ENCODE measurements at regions not wholly inside any gene's neighbourhood (a gene's known extent, or its start where the extent isn't known, plus 50 kb on each side); places are given as distances from the start of the nearest gene placed in this dataset.

DNA sequence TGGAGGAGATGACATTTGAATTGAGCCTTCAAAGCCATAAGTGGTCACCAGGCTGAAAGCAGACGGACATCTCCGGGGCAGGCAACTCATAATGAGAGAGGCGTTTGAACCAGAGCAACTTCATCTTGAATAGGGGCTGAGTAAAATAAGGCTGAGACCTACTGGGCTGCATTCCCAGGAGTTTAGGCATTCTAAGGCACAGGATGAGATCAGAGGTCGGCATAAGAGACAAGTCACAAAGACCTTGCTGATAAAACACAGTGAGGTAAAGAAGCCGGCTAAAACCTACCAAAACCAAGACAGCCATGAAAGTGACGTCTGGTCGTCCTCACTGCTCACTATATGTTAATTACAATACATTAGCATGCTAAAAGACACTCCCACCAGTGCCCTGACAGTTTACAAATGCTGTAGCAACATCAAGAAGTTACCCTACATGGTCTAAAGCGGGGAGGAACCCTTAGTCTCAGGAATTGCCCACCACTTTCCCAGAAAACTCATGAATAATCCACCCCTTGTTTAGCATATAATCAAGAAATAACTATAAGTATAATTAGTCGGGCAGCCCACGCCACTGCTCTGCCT, 194.7 kb upstream of the SOX4 start:
- H2AK5ac ChIP-seq (ENCODE audit: low read depth, low read length): no peak overlapping the region
- H3K79me1 ChIP-seq (ENCODE audit: low read depth, low read length): peaks cover 2% of the 10 kb centered on the region
- H3K4me2 ChIP-seq (ENCODE audit: insufficient read depth, low read length, poor library complexity, severe bottlenecking): no peak overlapping the region
- H3K36me3 ChIP-seq (replicated peaks in 1 of 2; ENCODE audit: control insufficient read depth in 2 of 2, insufficient read depth in 2 of 2, low read length in 2 of 2): no peaks in the 10 kb centered on the region
- H3K23ac ChIP-seq (ENCODE audit: low read depth, low read length, poor library complexity): no peak overlapping the region
- no peak overlapping the region for H3K4ac ChIP-seq (ENCODE audit: low read length)
- H4K91ac ChIP-seq (ENCODE audit: low read depth, low read length, poor library complexity): no peak overlapping the region
- DNase-seq (ENCODE audit: low spot score): no peak
- no peak overlapping the region for H2BK5ac ChIP-seq (ENCODE audit: low read length)
- no peak overlapping the region for H2BK15ac ChIP-seq (ENCODE audit: low read length)
- H3K9ac ChIP-seq (ENCODE audit: low read depth, low read length, poor library complexity): no peak overlapping the region
- H3K14ac ChIP-seq (ENCODE audit: low read length): no peak overlapping the region
- H3K27ac ChIP-seq (replicated peaks; ENCODE audit: low read length): no peak overlapping the region
- no peak overlapping the region for H2BK12ac ChIP-seq (ENCODE audit: low read length)
- no CpG with 5 or more reads among the region's 10 CpGs for WGBS, 2 donors (ENCODE audit: extremely low coverage in 2 of 2, insufficient read length in 2 of 2, insufficient replicate concordance in 1 of 2)
- H3K18ac ChIP-seq (ENCODE audit: low read length): no peak overlapping the region
- H2AFZ ChIP-seq (ENCODE audit: low read length): peak overlapping the region; percentile 54
- no peaks in the 10 kb centered on the region for H3K9me3 ChIP-seq (replicated peaks in 1 of 2; ENCODE audit: control insufficient read depth in 2 of 2, insufficient read depth in 1 of 2, low read depth in 1 of 2, low read length in 2 of 2)
- no peaks in the 10 kb centered on the region for H3K27me3 ChIP-seq (ENCODE audit: control insufficient read depth in 3 of 3, insufficient read depth in 3 of 3, low read depth in 1 of 3, low read length in 3 of 3)
- H3K4me1 ChIP-seq (ENCODE audit: control insufficient read depth in 2 of 2, insufficient read depth in 1 of 2, low read depth in 1 of 2, low read length in 2 of 2): peaks cover 6 to 11% of the 10 kb centered on the region in 2 donors
- no peak overlapping the region for H3K4me3 ChIP-seq (ENCODE audit: low read length in 2 of 2)
- H4K8ac ChIP-seq (ENCODE audit: low read depth, low read length): no peak overlapping the region
- no peak overlapping the region for H2BK120ac ChIP-seq (ENCODE audit: low read depth, low read length)

DNA sequence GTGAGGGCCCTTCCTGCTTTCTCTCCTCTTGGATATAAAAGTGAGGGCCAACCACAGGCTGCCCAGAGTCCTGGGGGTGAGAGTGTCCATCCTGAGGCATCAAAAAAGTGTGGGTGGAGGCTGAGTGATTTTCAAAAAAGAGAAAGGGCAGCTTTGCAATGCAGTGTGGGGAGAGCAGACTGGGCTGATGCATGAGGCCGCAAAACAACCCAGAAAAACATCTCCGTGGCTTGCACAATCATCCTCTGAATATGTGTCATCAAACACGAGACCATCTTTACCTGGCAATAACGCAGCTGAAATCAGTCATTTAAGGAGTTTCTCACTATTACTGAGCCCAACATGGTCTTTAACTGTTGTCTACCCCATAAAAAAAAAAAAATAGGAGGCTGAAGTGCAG, 191.2 kb upstream of the SOX4 start:
- no peak overlapping the region for H3K27ac ChIP-seq (replicated peaks; ENCODE audit: low read length)
- peaks cover under 1% of the 10 kb centered on the region for H3K79me1 ChIP-seq (ENCODE audit: low read depth, low read length)
- no peak overlapping the region for H3K9ac ChIP-seq (ENCODE audit: low read depth, low read length, poor library complexity)
- no peak overlapping the region for H3K14ac ChIP-seq (ENCODE audit: low read length)
- peaks cover 5 to 6% of the 10 kb centered on the region in 2 donors for H3K4me1 ChIP-seq (ENCODE audit: control insufficient read depth in 2 of 2, insufficient read depth in 1 of 2, low read depth in 1 of 2, low read length in 2 of 2)
- H2BK5ac ChIP-seq (ENCODE audit: low read length): no peak overlapping the region
- H3K4ac ChIP-seq (ENCODE audit: low read length): no peak overlapping the region
- H3K23ac ChIP-seq (ENCODE audit: low read depth, low read length, poor library complexity): no peak overlapping the region
- H3K4me3 ChIP-seq (ENCODE audit: low read length in 2 of 2): no peak overlapping the region
- DNase-seq (ENCODE audit: low spot score): no peak
- no peak overlapping the region for H2AK5ac ChIP-seq (ENCODE audit: low read depth, low read length)
- H2BK12ac ChIP-seq (ENCODE audit: low read length): no peak overlapping the region
- H3K9me3 ChIP-seq (replicated peaks in 1 of 2; ENCODE audit: control insufficient read depth in 2 of 2, insufficient read depth in 1 of 2, low read depth in 1 of 2, low read length in 2 of 2): no peaks in the 10 kb centered on the region
- no peaks in the 10 kb centered on the region for H3K27me3 ChIP-seq (ENCODE audit: control insufficient read depth in 3 of 3, insufficient read depth in 3 of 3, low read depth in 1 of 3, low read length in 3 of 3)
- no peak overlapping the region for H3K4me2 ChIP-seq (ENCODE audit: insufficient read depth, low read length, poor library complexity, severe bottlenecking)
- H4K8ac ChIP-seq (ENCODE audit: low read depth, low read length): no peak overlapping the region
- H3K18ac ChIP-seq (ENCODE audit: low read length): no peak overlapping the region
- H2BK120ac ChIP-seq (ENCODE audit: low read depth, low read length): no peak overlapping the region
- no CpG with 5 or more reads among the region's 4 CpGs for WGBS, 2 donors (ENCODE audit: extremely low coverage in 2 of 2, insufficient read length in 2 of 2, insufficient replicate concordance in 1 of 2)
- no peaks in the 10 kb centered on the region for H3K36me3 ChIP-seq (replicated peaks in 1 of 2; ENCODE audit: control insufficient read depth in 2 of 2, insufficient read depth in 2 of 2, low read length in 2 of 2)
- H2BK15ac ChIP-seq (ENCODE audit: low read length): no peak overlapping the region
- H2AFZ ChIP-seq (ENCODE audit: low read length): no peak overlapping the region
- no peak overlapping the region for H4K91ac ChIP-seq (ENCODE audit: low read depth, low read length, poor library complexity)

DNA sequence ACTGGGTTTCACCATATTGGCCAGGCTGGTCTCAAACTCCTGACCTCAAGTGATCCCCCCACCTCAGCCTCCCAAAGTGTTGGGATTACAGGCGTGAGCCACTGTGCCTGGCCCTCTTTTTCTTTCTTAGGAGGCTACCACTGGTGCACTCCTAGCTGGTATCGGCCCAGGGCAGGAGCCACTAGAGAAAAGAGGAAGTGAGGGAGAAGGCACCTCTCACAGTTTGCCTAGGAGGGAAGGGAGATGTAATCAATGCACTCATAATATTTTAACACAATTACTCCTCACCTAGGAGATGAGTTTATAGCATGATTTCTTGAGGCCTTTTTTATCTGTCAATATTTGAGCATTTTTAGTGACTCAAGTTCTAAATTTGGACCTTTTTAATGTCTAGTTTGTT, 189.0 kb upstream of the SOX4 start:
- Histone ChIP-seq H3K18ac (ENCODE audit: low read length) (no peak overlapping the region), H3K79me1 (ENCODE audit: low read depth, low read length) (no peaks in the 10 kb centered on the region), H3K27ac (replicated peaks; ENCODE audit: low read length) (no peak overlapping the region), H3K4me2 (ENCODE audit: insufficient read depth, low read length, poor library complexity, severe bottlenecking) (no peak overlapping the region), H3K4ac (ENCODE audit: low read length) (no peak overlapping the region), H3K9me3 (replicated peaks in 1 of 2; ENCODE audit: control insufficient read depth in 2 of 2, insufficient read depth in 1 of 2, low read depth in 1 of 2, low read length in 2 of 2) (no peaks in the 10 kb centered on the region), H2BK12ac (ENCODE audit: low read length) (no peak overlapping the region), H2AFZ (ENCODE audit: low read length) (no peak overlapping the region), H3K9ac (ENCODE audit: low read depth, low read length, poor library complexity) (no peak overlapping the region), H3K4me1 (ENCODE audit: control insufficient read depth in 2 of 2, insufficient read depth in 1 of 2, low read depth in 1 of 2, low read length in 2 of 2) (no peaks in the 10 kb centered on the region), H3K23ac (ENCODE audit: low read depth, low read length, poor library complexity) (no peak overlapping the region), H4K8ac (ENCODE audit: low read depth, low read length) (no peak overlapping the region), H4K91ac (ENCODE audit: low read depth, low read length, poor library complexity) (no peak overlapping the region), H2BK5ac (ENCODE audit: low read length) (no peak overlapping the region), H2BK15ac (ENCODE audit: low read length) (no peak overlapping the region), H2BK120ac (ENCODE audit: low read depth, low read length) (no peak overlapping the region), H3K14ac (ENCODE audit: low read length) (no peak overlapping the region), H3K27me3 (ENCODE audit: control insufficient read depth in 3 of 3, insufficient read depth in 3 of 3, low read depth in 1 of 3, low read length in 3 of 3) (no peaks in the 10 kb centered on the region), H3K36me3 (replicated peaks in 1 of 2; ENCODE audit: control insufficient read depth in 2 of 2, insufficient read depth in 2 of 2, low read length in 2 of 2) (no peaks in the 10 kb centered on the region), H3K4me3 (ENCODE audit: low read length in 2 of 2) (no peak overlapping the region), H2AK5ac (ENCODE audit: low read depth, low read length) (no peak overlapping the region)
- DNase-seq (ENCODE audit: low spot score): no peak
- no CpG with 5 or more reads among the region's 2 CpGs for WGBS, 2 donors (ENCODE audit: extremely low coverage in 2 of 2, insufficient read length in 2 of 2, insufficient replicate concordance in 1 of 2)

DNA sequence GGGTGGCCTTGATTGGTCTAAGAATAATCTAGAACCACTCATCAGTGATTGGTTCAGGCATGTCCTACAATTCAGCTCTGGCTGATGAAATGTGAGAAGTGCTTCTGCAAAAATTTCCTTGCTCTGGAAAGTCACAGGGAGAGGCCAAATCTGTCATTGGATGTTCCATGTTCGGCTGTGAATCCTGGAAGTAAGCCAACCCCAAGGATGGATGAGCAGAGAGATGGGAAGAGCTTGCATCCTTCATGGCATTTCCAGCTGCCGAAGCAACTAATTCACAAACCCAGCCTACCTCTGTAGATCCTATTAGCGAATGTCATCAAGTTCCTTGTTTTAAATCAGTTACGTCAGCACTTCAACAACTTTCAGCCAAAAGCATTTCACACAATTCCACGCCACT, 187.2 kb upstream of the SOX4 start:
- no CpG with 5 or more reads among the region's 5 CpGs for WGBS, 2 donors (ENCODE audit: extremely low coverage in 2 of 2, insufficient read length in 2 of 2, insufficient replicate concordance in 1 of 2)
- Histone ChIP-seq H3K23ac (ENCODE audit: low read depth, low read length, poor library complexity) (no peak overlapping the region), H3K4me2 (ENCODE audit: insufficient read depth, low read length, poor library complexity, severe bottlenecking) (no peak overlapping the region), H2AFZ (ENCODE audit: low read length) (no peak overlapping the region), H2BK12ac (ENCODE audit: low read length) (no peak overlapping the region), H3K9me3 (replicated peaks in 1 of 2; ENCODE audit: control insufficient read depth in 2 of 2, insufficient read depth in 1 of 2, low read depth in 1 of 2, low read length in 2 of 2) (no peaks in the 10 kb centered on the region), H2AK5ac (ENCODE audit: low read depth, low read length) (no peak overlapping the region), H3K27ac (replicated peaks; ENCODE audit: low read length) (no peak overlapping the region), H2BK5ac (ENCODE audit: low read length) (no peak overlapping the region), H3K4ac (ENCODE audit: low read length) (no peak overlapping the region), H3K27me3 (ENCODE audit: control insufficient read depth in 3 of 3, insufficient read depth in 3 of 3, low read depth in 1 of 3, low read length in 3 of 3) (no peaks in the 10 kb centered on the region), H3K4me3 (ENCODE audit: low read length in 2 of 2) (no peak overlapping the region), H3K79me1 (ENCODE audit: low read depth, low read length) (no peaks in the 10 kb centered on the region), H3K9ac (ENCODE audit: low read depth, low read length, poor library complexity) (no peak overlapping the region), H4K91ac (ENCODE audit: low read depth, low read length, poor library complexity) (no peak overlapping the region), H3K36me3 (replicated peaks in 1 of 2; ENCODE audit: control insufficient read depth in 2 of 2, insufficient read depth in 2 of 2, low read length in 2 of 2) (no peaks in the 10 kb centered on the region), H4K8ac (ENCODE audit: low read depth, low read length) (no peak overlapping the region), H2BK15ac (ENCODE audit: low read length) (no peak overlapping the region), H3K4me1 (ENCODE audit: control insufficient read depth in 2 of 2, insufficient read depth in 1 of 2, low read depth in 1 of 2, low read length in 2 of 2) (no peaks in the 10 kb centered on the region), H3K18ac (ENCODE audit: low read length) (no peak overlapping the region), H3K14ac (ENCODE audit: low read length) (no peak overlapping the region), H2BK120ac (ENCODE audit: low read depth, low read length) (no peak overlapping the region)
- DNase-seq (ENCODE audit: low spot score): no peak

Measured in neuronal stem cell (in vitro differentiated cells).